T-helper 1 cell treated with Interleukin-12 subunit alpha and Interleukin-12 subunit beta and Interleukin-4 antibody, amounts not matched to agents 30 ng/mL and 1 ng/mL, for 36 hours (primary cell): ENCODE measurements at regions not wholly inside any gene's neighbourhood (a gene's known extent, or its start where the extent isn't known, plus 50 kb on each side); places are given as distances from the start of the nearest gene placed in this dataset.

Experiments
- intact Hi-C: fragments of 100-400 bp; cut with micrococcal nuclease; formaldehyde crosslinking; loops from one replicate; pipeline ENCODE4 v1.15.1; 2024

GRCh38 chr2:19460761-19461160 is 102.3 kb upstream of the OSR1 start:
- intact Hi-C loops = no loop called here

GRCh38 chr2:19458427-19459003 is 100.1 kb upstream of the OSR1 start:
- intact Hi-C loops = no loop called here

GRCh38 chr2:19457809-19458208 is 99.4 kb upstream of the OSR1 start:
- intact Hi-C loops = no loop called here

GRCh38 chr2:19456705-19457309 is 98.4 kb upstream of the OSR1 start:
- intact Hi-C loops = no loop called here

GRCh38 chr2:19454125-19454524 is 95.7 kb upstream of the OSR1 start:
- intact Hi-C loops = no loop called here

- intact Hi-C loops = no loop called here
These were observed 84.3 kb upstream of the OSR1 start for GRCh38 chr2:19442731-19443130.

- intact Hi-C loops = no loop called here
These were observed 80.7 kb upstream of the OSR1 start for GRCh38 chr2:19439081-19439480.

- intact Hi-C loops = no loop called here
These were observed 77.4 kb upstream of the OSR1 start for GRCh38 chr2:19435815-19436214.

GRCh38 chr2:19434413-19434812 is 76.0 kb upstream of the OSR1 start:
- intact Hi-C loops = no loop called here

- intact Hi-C loops = no loop called here
These were observed 68.5 kb upstream of the OSR1 start for GRCh38 chr2:19426941-19427340.

GRCh38 chr2:19426144-19426543 is 67.7 kb upstream of the OSR1 start:
- intact Hi-C loops = no loop called here

GRCh38 chr2:19425419-19425818 is 67.0 kb upstream of the OSR1 start:
- intact Hi-C loops = no loop called here

GRCh38 chr2:19419211-19419880 is 60.9 kb upstream of the OSR1 start:
- intact Hi-C loops = no loop called here

GRCh38 chr2:19416784-19417684 is 58.6 kb upstream of the OSR1 start:
- intact Hi-C loops = no loop called here

GRCh38 chr2:19416083-19416482 is 57.7 kb upstream of the OSR1 start:
- intact Hi-C loops = no loop called here

- intact Hi-C loops = no loop called here
These were observed 50.6 kb upstream of the OSR1 start for GRCh38 chr2:19409046-19409445.

- intact Hi-C loops = no loop called here
These were observed 50.2 kb upstream of the OSR1 start for GRCh38 chr2:19408592-19408991.
